ENCODE measurements at regions not wholly inside any gene's neighbourhood (a gene's known extent, or its start where the extent isn't known, plus 50 kb on each side); places are given as distances from the start of the nearest gene placed in this dataset.

DNA sequence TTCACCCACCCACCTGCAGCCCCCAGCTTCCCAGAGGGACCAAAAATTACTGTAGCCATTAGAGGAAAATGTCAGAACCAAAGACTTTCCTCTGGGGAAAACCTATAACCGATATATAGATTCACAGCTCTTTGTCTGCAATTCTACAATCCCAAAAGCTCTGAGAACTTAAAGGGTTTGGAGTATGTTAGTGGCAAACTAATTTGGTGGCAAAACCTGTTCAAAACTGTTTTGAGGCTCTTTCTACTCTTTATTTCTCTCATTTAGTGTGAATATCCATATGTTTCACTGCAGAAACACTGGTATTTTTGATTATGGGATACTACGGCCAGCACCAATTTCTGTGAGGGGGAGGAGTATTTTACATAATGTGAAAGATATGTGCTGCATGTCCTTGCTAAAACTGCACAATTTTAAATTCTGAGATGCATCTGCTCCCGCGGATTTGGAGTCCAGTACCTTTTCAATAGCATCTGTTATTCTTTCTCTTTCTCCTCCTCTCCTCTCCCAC, 87.5 kb upstream of the MTNR1B start:
- no peaks in the 10 kb centered on the region for H3K27me3 ChIP-seq (replicated peaks in 1 of 4; ENCODE audit: control insufficient read depth in 3 of 4, extremely low read depth in 1 of 4, insufficient read depth in 3 of 4, low read length in 3 of 4)
- H3K23me2 ChIP-seq (ENCODE audit: low read depth, low read length) = no peaks in the 10 kb centered on the region
- no peak overlapping the region for H2BK20ac ChIP-seq (ENCODE audit: low read length)
- H4K8ac ChIP-seq (ENCODE audit: extremely low read depth, insufficient read depth, low read length) = no peak overlapping the region
- H4K5ac ChIP-seq (ENCODE audit: insufficient read length, low read depth, low read length) = no peak overlapping the region
- no peak overlapping the region for H3K56ac ChIP-seq (replicated peaks; ENCODE audit: insufficient read length, low read depth, low read length)
- no peaks in the 10 kb centered on the region for H4K20me1 ChIP-seq (replicated peaks in 1 of 2; ENCODE audit: control insufficient read depth in 1 of 2, insufficient read depth in 2 of 2, low read length in 2 of 2)
- H2BK120ac ChIP-seq (replicated peaks; ENCODE audit: low read depth, low read length) = no peak overlapping the region
- H3K27ac ChIP-seq (ENCODE audit: low read depth, low read length) = no peak overlapping the region
- H3K23ac ChIP-seq (ENCODE audit: insufficient read length) = no peak overlapping the region
- CTCF ChIA-PET (ENCODE audit: partially characterized antibody) = no interaction called here
- DNase-seq (ENCODE audit: low read depth in 1 of 2, low spot score in 2 of 2) (no peak), FAIRE-seq (no peak)
- peaks cover 0 to 5% (median 0%) of the 10 kb centered on the region in 4 experiments; a peak in 2 of 8 replicates for H3K36me3 ChIP-seq (ENCODE audit: control insufficient read depth in 2 of 4, insufficient read depth in 4 of 4, low read length in 3 of 4)
- TF ChIP-seq EP300 (IDR thresholded peaks at IDR 0.05; ENCODE audit: borderline replicate concordance in 1 of 2, low read depth in 2 of 2, low read length in 2 of 2) = no peak
- TF ChIP-seq KDM4A (IDR thresholded peaks at IDR 0.05; ENCODE audit: low read depth, low read length, severe bottlenecking) = no peak
- TF ChIP-seq CBX5 (IDR thresholded peaks at IDR 0.05; ENCODE audit: low read depth, low read length) = no peak
- TF ChIP-seq, protein P1, sequence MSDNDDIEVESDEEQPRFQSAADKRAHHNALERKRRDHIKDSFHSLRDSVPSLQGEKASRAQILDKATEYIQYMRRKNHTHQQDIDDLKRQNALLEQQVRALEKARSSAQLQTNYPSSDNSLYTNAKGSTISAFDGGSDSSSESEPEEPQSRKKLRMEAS (IDR thresholded peaks at IDR 0.05) = no peak
- no peak for TF ChIP-seq SRF (IDR thresholded peaks at IDR 0.05; ENCODE audit: low read depth, low read length)
- TF ChIP-seq POLR2AphosphoS5 (IDR thresholded peaks at IDR 0.05; ENCODE audit: low read depth, low read length) = no peak
- no peak for TF ChIP-seq HDAC6 (IDR thresholded peaks at IDR 0.05; ENCODE audit: low read depth, low read length)
- TF ChIP-seq KDM5A (IDR thresholded peaks at IDR 0.05; ENCODE audit: low read length) = no peak
- no peak for TF ChIP-seq JUND (IDR thresholded peaks at IDR 0.05; ENCODE audit: low read length)
- no peak for TF ChIP-seq BRCA1 (IDR thresholded peaks at IDR 0.05; ENCODE audit: low read depth, low read length)
- 96% methylated on average over 4 of the region's 4 CpGs; no CpG with 5 or more reads in 1 of the 2 experiments for WGBS, 2 experiments (ENCODE audit: extremely low coverage in 1 of 2, insufficient coverage in 1 of 2, insufficient read length in 1 of 2, insufficient replicate concordance in 2 of 2, low coverage in 1 of 2, low lambda C conversion rate in 2 of 2, missing lambda C conversion rate in 1 of 2)
- no peak overlapping the region for H3K18ac ChIP-seq (ENCODE audit: extremely low read depth, low read length)
- no peak overlapping the region for H3K14ac ChIP-seq (ENCODE audit: insufficient read length)
- H3K9me3 ChIP-seq (ENCODE audit: insufficient read depth in 2 of 2, low read depth in 1 of 2, low read length in 1 of 2) = no peaks in the 10 kb centered on the region; a peak in 1 of 4 replicates
- H3K9ac ChIP-seq (replicated peaks in 1 of 4; ENCODE audit: extremely low read depth in 1 of 4, low read depth in 3 of 4, low read length in 3 of 4) = no peak overlapping the region
- H2BK5ac ChIP-seq (ENCODE audit: low read depth, low read length) = no peak overlapping the region
- H2AK5ac ChIP-seq (ENCODE audit: low read depth, low read length) = no peak overlapping the region
- no peak overlapping the region for H2BK12ac ChIP-seq (ENCODE audit: low read depth, low read length)
- no peak overlapping the region for H2AFZ ChIP-seq (ENCODE audit: low read length)
- no peaks in the 10 kb centered on the region for H3K79me2 ChIP-seq (ENCODE audit: control insufficient read depth in 1 of 2, insufficient read depth in 2 of 2, low read length in 2 of 2)
- peaks cover 0 to 6% (median under 1%) of the 10 kb centered on the region in 4 experiments; a peak in 2 of 7 replicates for H3K4me1 ChIP-seq (replicated peaks in 1 of 4; ENCODE audit: control insufficient read depth in 3 of 4, insufficient read depth in 4 of 4, low read length in 3 of 4)
- no peak overlapping the region for H4K91ac ChIP-seq (replicated peaks; ENCODE audit: insufficient read length, low read length)
- POLR2A ChIA-PET (ENCODE audit: partially characterized antibody) = no interaction called here
- no peak overlapping the region for H3K4me2 ChIP-seq (ENCODE audit: insufficient read depth in 1 of 2, low read depth in 2 of 2, low read length in 2 of 2)
- no peak overlapping the region for H2BK15ac ChIP-seq (ENCODE audit: low read length)
- H3K4me3 ChIP-seq (ENCODE audit: extremely low read depth in 1 of 4, insufficient read depth in 2 of 4, low read depth in 3 of 4, low read length in 4 of 4) = no peak overlapping the region
- H3K79me1 ChIP-seq (ENCODE audit: low read depth, low read length) = no peaks in the 10 kb centered on the region
- H3K4ac ChIP-seq (replicated peaks; ENCODE audit: insufficient read length, low read depth, low read length) = no peak overlapping the region
